Activated naive CD4-positive, alpha-beta T cell treated with anti-CD3 and anti-CD28 coated beads for 36 hours (primary cell): ENCODE measurements at regions not wholly inside any gene's neighbourhood (a gene's known extent, or its start where the extent isn't known, plus 50 kb on each side); places are given as distances from the start of the nearest gene placed in this dataset.

ENCODE experiments used
- CTCF ChIA-PET: fragments of 350-600 bp; sonication (Branson Sonifier 250); formaldehyde crosslinking; loops from one replicate; lab custom pipeline; 2021; ENCODE audit warnings: antibody characterized with exemption; lab: Charles Lee
- DNase-seq: peaks from one replicate; pipeline ENCODE4 v3.0.0-alpha.2; 2020
- H3K27ac Mint-ChIP-seq: one replicate; pipeline ENCODE4 v1.8.0; 2021; ENCODE audit warnings: mild to moderate bottlenecking, mixed read lengths
- H3K27me3 Mint-ChIP-seq: one replicate; pipeline ENCODE4 v1.8.0; 2021; ENCODE audit warnings: low read depth, mixed read lengths
- H3K36me3 Mint-ChIP-seq: one replicate; pipeline ENCODE4 v1.8.0; 2021; ENCODE audit warnings: low read depth, mixed read lengths
- H3K4me1 Mint-ChIP-seq: one replicate; pipeline ENCODE4 v1.8.0; 2021; ENCODE audit warnings: low read depth, mixed read lengths
- H3K4me3 Mint-ChIP-seq: one replicate; pipeline ENCODE4 v1.8.0; 2021; ENCODE audit warnings: mild to moderate bottlenecking, moderate library complexity, mixed read lengths
- H3K9me3 Mint-ChIP-seq: one replicate; pipeline ENCODE4 v1.8.0; 2021; ENCODE audit warnings: mixed read lengths
- intact Hi-C: fragments of 100-400 bp; cut with micrococcal nuclease; formaldehyde crosslinking; loops from one replicate; pipeline ENCODE4 v1.15.1; 2023

- no peak overlapping the region for H3K4me3 Mint-ChIP-seq
- intact Hi-C loops: loop anchor here (1.0 to 5.0 kb wide), 6 partner anchors 8 to 519 kb away; no protein-coding TSS in a partner anchor
- no peak overlapping the region for H3K27ac Mint-ChIP-seq
- H3K9me3 Mint-ChIP-seq: peaks cover 2% of the 10 kb centered on the region
- no peaks in the 10 kb centered on the region for H3K27me3 Mint-ChIP-seq
- DNase-seq: no peak
- peaks cover 2% of the 10 kb centered on the region for H3K36me3 Mint-ChIP-seq
- CTCF ChIA-PET: interaction anchor here (0.6 to 1.1 kb wide), 5 partner anchors 8 to 17 kb away, joined by 3 to 9 read pairs (median 3); no protein-coding TSS in a partner anchor
- H3K4me1 Mint-ChIP-seq: peaks cover 39% of the 10 kb centered on the region
Observed at GRCh38 chr11:95688501-95689222, 100.9 kb downstream of the FAM76B start.

GRCh38 chr11:95688015-95688414 is 101.6 kb downstream of the FAM76B start:
- DNase-seq: no peak
- Mint-ChIP-seq H3K27ac (no peak overlapping the region), H3K9me3 (peaks cover 2% of the 10 kb centered on the region), H3K4me1 (peaks cover 44% of the 10 kb centered on the region), H3K4me3 (no peak overlapping the region), H3K27me3 (no peaks in the 10 kb centered on the region), H3K36me3 (peaks cover 2% of the 10 kb centered on the region)
- intact Hi-C loops: loop anchor here (1.0 to 5.0 kb wide), 4 partner anchors 8 to 519 kb away; no protein-coding TSS in a partner anchor
- CTCF ChIA-PET: interaction anchor here (1.0 to 1.1 kb wide), 3 partner anchors 9 to 17 kb away, joined by 3 to 9 read pairs (median 4); no protein-coding TSS in a partner anchor

GRCh38 chr11:95686265-95686664 is 103.3 kb downstream of the FAM76B start:
- intact Hi-C loops: loop anchor here (5.0 kb wide), 1 partner anchor 521 kb away; no protein-coding TSS in a partner anchor
- Mint-ChIP-seq H3K4me3 (no peak overlapping the region), H3K4me1 (peaks cover 62% of the 10 kb centered on the region), H3K9me3 (peaks cover 2% of the 10 kb centered on the region), H3K36me3 (no peaks in the 10 kb centered on the region), H3K27me3 (no peaks in the 10 kb centered on the region), H3K27ac (no peak overlapping the region)
- DNase-seq: no peak
- CTCF ChIA-PET: interaction anchor here (0.7 to 1.4 kb wide), 2 partner anchors 19 to 532 kb away, joined by 3 read pairs; no protein-coding TSS in a partner anchor

- H3K36me3 Mint-ChIP-seq: no peaks in the 10 kb centered on the region
- H3K27ac Mint-ChIP-seq: no peak overlapping the region
- H3K9me3 Mint-ChIP-seq: peaks cover 2% of the 10 kb centered on the region
- no peak for DNase-seq
- peaks cover 76% of the 10 kb centered on the region for H3K4me1 Mint-ChIP-seq
- no peak overlapping the region for H3K4me3 Mint-ChIP-seq
- no peaks in the 10 kb centered on the region for H3K27me3 Mint-ChIP-seq
- CTCF ChIA-PET: interaction anchor here (0.6 to 2.1 kb wide), 7 partner anchors 12 to 532 kb away, joined by 3 to 6 read pairs (median 4); no protein-coding TSS in a partner anchor
- intact Hi-C loops: loop anchor here (5.0 kb wide), 1 partner anchor 523 kb away; no protein-coding TSS in a partner anchor
Observed at GRCh38 chr11:95684701-95685100, 104.9 kb downstream of the FAM76B start.

- Mint-ChIP-seq H3K36me3 (no peaks in the 10 kb centered on the region), H3K4me3 (no peak overlapping the region), H3K9me3 (peaks cover 2% of the 10 kb centered on the region), H3K4me1 (peaks cover 81% of the 10 kb centered on the region), H3K27me3 (no peaks in the 10 kb centered on the region), H3K27ac (peak overlapping the region; percentile 7)
- CTCF ChIA-PET: interaction anchor here (0.6 to 2.1 kb wide), 7 partner anchors 11 to 532 kb away, joined by 3 to 6 read pairs (median 3); no protein-coding TSS in a partner anchor
- no peak for DNase-seq
- intact Hi-C loops: no loop called here
Observed at GRCh38 chr11:95684170-95684569, 105.4 kb downstream of the FAM76B start.

GRCh38 chr11:95682552-95682951 is 107.0 kb downstream of the FAM76B start:
- Mint-ChIP-seq H3K4me3 (peak overlapping the region; percentile 44), H3K27ac (peak overlapping the region; percentile 48), H3K4me1 (peaks cover 83% of the 10 kb centered on the region), H3K9me3 (peaks cover 2% of the 10 kb centered on the region), H3K27me3 (no peaks in the 10 kb centered on the region), H3K36me3 (no peaks in the 10 kb centered on the region)
- intact Hi-C loops: loop anchor here (1.0 to 2.0 kb wide), 3 partner anchors 8 to 126 kb away; no protein-coding TSS in a partner anchor
- peak; percentile 74 for DNase-seq
- CTCF ChIA-PET: interaction anchor here (2.1 kb wide), 1 partner anchor 23 kb away, joined by 11 read pairs; no protein-coding TSS in a partner anchor

GRCh38 chr11:95680169-95680929 is 109.2 kb downstream of the FAM76B start:
- Mint-ChIP-seq H3K27ac (peak overlapping the region; percentile 48), H3K4me1 (peaks cover 88% of the 10 kb centered on the region), H3K27me3 (no peaks in the 10 kb centered on the region), H3K9me3 (peaks cover 2% of the 10 kb centered on the region), H3K36me3 (no peaks in the 10 kb centered on the region), H3K4me3 (peak overlapping the region; percentile 32)
- intact Hi-C loops: loop anchor here (1.0 kb wide), 1 partner anchor 8 kb away; no protein-coding TSS in a partner anchor
- CTCF ChIA-PET: interaction anchor here (0.9 to 2.1 kb wide), 7 partner anchors 9 to 528 kb away, joined by 3 to 11 read pairs (median 3); no protein-coding TSS in a partner anchor
- no peak for DNase-seq

GRCh38 chr11:95678988-95679387 is 110.6 kb downstream of the FAM76B start:
- H3K4me1 Mint-ChIP-seq: peaks cover 87% of the 10 kb centered on the region
- H3K4me3 Mint-ChIP-seq: no peak overlapping the region
- CTCF ChIA-PET: interaction anchor here (0.6 to 1.7 kb wide), 4 partner anchors 20 to 428 kb away, joined by 3 to 5 read pairs (median 4); no protein-coding TSS in a partner anchor
- intact Hi-C loops: loop anchor here (10.0 kb wide), 1 partner anchor 1544 kb away; no protein-coding TSS in a partner anchor
- no peaks in the 10 kb centered on the region for H3K27me3 Mint-ChIP-seq
- no peaks in the 10 kb centered on the region for H3K9me3 Mint-ChIP-seq
- H3K27ac Mint-ChIP-seq: no peak overlapping the region
- H3K36me3 Mint-ChIP-seq: no peaks in the 10 kb centered on the region
- no peak for DNase-seq

GRCh38 chr11:95676308-95676707 is 113.3 kb downstream of the FAM76B start:
- Mint-ChIP-seq H3K27me3 (no peaks in the 10 kb centered on the region), H3K4me3 (no peak overlapping the region)

GRCh38 chr11:95675585-95675984 is 114.0 kb downstream of the FAM76B start:
- intact Hi-C loops: loop anchor here (1.0 to 10.0 kb wide), 4 partner anchors 13 to 1541 kb away; no protein-coding TSS in a partner anchor
- H3K27ac Mint-ChIP-seq: no peak overlapping the region
- H3K27me3 Mint-ChIP-seq: no peaks in the 10 kb centered on the region
- peaks cover 64% of the 10 kb centered on the region for H3K4me1 Mint-ChIP-seq
- no peak for DNase-seq
- no peak overlapping the region for H3K4me3 Mint-ChIP-seq
- H3K36me3 Mint-ChIP-seq: no peaks in the 10 kb centered on the region
- CTCF ChIA-PET: interaction anchor here (0.7 kb wide), 1 partner anchor 30 kb away, joined by 3 read pairs; no protein-coding TSS in a partner anchor
- H3K9me3 Mint-ChIP-seq: no peaks in the 10 kb centered on the region

More at GRCh38 chr11:95676308-95676707, 113.3 kb downstream of the FAM76B start:
- DNase-seq: no peak
- peaks cover 72% of the 10 kb centered on the region for H3K4me1 Mint-ChIP-seq
- H3K27ac Mint-ChIP-seq: peak overlapping the region; percentile 50
- intact Hi-C loops: loop anchor here (10.0 kb wide), 1 partner anchor 1542 kb away; no protein-coding TSS in a partner anchor
- CTCF ChIA-PET: no interaction called here
- no peaks in the 10 kb centered on the region for H3K9me3 Mint-ChIP-seq
- H3K36me3 Mint-ChIP-seq: no peaks in the 10 kb centered on the region

- Mint-ChIP-seq H3K9me3 (no peaks in the 10 kb centered on the region), H3K36me3 (no peaks in the 10 kb centered on the region), H3K27me3 (no peaks in the 10 kb centered on the region), H3K4me1 (peaks cover 60% of the 10 kb centered on the region), H3K27ac (peak overlapping the region; percentile 82), H3K4me3 (no peak overlapping the region)
- DNase-seq: peak; percentile 62
- CTCF ChIA-PET: interaction anchor here (0.7 kb wide), 1 partner anchor 30 kb away, joined by 3 read pairs; no protein-coding TSS in a partner anchor
- intact Hi-C loops: loop anchor here (1.0 to 10.0 kb wide), 5 partner anchors 7 to 1540 kb away; no protein-coding TSS in a partner anchor
Observed at GRCh38 chr11:95674657-95675358, 114.8 kb downstream of the FAM76B start.
